GM21825 (cell line): ENCODE measurements at regions not wholly inside any gene's neighbourhood (a gene's known extent, or its start where the extent isn't known, plus 50 kb on each side); places are given as distances from the start of the nearest gene placed in this dataset.

Experiments used
- ATAC-seq: cut with Tn5 transposase; IDR thresholded peaks from one replicate; pipeline ENCODE4 v1.9.1; 2021; ENCODE audit warnings: mild to moderate bottlenecking, moderate library complexity; ENCODE audit not compliant: unreplicated experiment

- ATAC-seq = no peak
Measured at GRCh38 chr11:116104498-116105174, 600.4 kb upstream of the CADM1 start.

DNA sequence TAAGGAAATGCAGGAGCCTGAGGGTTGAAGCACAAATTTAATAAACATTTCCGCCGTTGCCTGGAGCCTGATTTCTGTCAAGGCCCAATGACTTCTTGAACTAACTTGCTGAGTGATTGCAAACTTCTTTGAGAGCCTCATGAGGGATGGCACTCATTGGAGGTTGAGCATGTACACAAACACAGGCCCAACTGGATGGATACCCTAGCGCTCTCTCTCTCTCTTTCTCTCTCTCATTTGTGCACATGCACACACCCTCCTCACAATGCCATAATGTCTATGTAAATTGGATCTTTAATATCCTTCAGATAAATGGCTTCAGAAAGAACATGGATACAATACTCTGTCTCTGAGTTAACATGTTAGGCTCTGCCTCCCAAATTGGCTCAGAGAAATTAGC lies 597.7 kb upstream of the CADM1 start:
- no peak for ATAC-seq

DNA sequence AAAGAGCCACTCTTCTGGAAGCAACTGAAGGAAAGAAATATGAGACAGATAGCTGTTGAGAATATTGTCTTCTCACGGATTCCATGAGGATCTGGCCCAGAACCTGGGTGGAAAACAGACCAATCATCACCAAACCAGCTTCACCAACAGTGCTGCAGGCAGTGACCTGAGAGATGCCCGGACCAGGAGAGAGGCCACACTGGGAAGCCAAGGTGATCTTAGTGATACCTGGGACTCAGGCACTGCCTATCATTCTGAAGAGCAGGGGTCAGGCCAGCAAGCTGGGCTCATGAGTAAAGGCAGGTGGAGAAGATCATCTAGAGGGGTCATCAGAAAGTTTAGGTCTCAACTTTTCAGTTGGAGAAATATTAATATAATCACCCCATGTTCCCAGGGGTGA lies 595.8 kb upstream of the CADM1 start:
- ATAC-seq = no peak

DNA sequence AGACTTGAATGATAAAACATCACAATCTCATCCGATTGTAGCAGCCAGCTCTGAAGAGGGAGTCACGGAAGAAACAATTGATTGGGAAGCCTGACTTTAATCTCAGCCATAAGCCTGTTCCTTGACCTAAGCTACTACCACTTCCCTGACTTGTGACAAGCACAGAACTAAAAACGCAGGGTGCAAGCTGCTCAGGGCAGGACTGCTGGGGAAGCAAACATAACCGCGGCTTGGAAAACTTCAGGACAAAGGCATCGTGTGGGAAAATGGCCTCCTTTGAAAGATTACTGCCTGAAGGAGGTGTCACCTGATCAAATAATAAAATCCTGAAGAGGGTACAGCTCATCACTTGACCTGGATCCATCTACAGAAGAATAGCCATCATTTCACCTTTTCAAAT lies 595.3 kb upstream of the CADM1 start:
- ATAC-seq = no peak

- ATAC-seq = no peak
Measured at GRCh38 chr11:116096272-116096995, 592.2 kb upstream of the CADM1 start.

GRCh38 chr11:116093481-116094270 lies 589.5 kb upstream of the CADM1 start:
- no peak for ATAC-seq

- no peak for ATAC-seq
Measured at GRCh38 chr11:116093065-116093464, 588.9 kb upstream of the CADM1 start.

DNA sequence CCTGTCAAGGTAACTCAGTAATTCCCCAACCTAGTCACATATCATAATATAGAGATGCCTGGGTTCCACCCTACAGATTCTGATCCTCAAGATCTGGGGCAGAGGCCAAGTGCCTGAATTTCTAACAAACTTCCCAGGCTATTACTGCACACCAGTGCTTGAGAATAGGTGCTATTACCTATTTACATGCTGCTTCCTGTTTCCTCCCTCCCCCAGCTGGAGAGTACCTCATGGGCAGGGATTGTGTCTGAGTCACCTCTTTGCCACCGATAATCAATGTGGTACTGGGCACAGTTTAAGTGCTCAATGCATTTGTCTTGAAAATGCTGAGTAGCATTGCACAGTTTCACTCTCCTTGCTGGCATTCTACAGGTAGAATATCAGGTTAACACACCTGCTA lies 582.2 kb upstream of the CADM1 start:
- ATAC-seq = no peak

GRCh38 chr11:116085031-116085635 lies 580.9 kb upstream of the CADM1 start:
- no peak for ATAC-seq

DNA sequence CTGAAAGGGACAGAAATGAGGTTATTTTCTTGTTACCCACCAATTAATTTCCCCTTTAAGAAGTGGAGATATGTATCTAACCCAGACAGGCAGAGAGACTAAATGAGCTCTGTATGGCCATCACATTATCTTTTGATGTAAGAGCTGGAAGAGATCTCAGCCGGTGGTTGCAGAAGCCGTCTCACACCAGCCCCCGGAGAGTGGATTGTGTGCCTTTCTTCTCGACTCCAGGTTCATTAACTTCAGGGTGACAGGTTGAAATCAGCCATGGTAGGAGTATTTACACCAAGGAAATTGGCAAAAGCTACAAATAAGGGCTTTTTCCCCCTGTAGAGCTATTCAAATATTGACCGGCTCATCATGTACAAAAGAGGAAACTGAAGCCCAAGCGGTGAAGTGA lies 580.3 kb upstream of the CADM1 start:
- ATAC-seq = no peak

- no peak for ATAC-seq
Measured at GRCh38 chr11:116082256-116082655, 578.0 kb upstream of the CADM1 start.

DNA sequence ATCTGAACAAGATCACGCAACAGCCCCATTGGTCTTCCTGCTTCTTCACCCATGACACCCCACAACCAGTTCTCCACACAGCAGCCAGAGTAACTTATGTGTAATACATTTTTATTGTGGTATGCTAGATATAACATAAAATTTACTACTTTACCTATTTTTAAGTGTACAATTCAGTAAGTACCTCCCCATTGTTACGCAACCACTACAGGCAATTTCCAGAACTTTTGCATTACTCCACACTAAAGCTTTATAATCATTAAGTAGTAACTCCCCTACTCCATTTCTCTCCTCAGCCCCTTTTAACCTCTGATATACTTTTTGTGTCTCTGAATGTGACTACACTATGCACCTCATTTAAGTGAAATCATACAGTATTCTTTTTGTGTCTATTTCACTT lies 575.4 kb upstream of the CADM1 start:
- no peak for ATAC-seq

GRCh38 chr11:116078101-116078591 lies 573.9 kb upstream of the CADM1 start:
- no peak for ATAC-seq

DNA sequence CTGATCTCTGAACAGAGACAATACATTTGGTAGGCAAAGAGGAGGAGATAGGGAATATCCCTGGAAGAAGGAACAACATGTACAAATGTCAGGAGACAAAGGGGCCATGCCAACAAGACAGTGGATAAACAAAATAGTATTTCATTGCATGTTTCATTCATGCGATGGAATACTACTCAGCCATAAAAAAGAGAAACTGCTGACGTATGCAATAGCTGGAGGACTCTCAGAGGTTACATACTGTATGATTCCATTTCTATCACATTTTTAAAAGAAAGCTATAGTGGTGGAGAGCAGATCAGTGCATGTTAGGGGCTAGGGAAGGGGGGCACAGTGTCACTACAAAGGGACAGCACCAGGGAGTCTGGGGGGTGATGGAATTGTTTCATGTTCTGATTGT lies 572.9 kb upstream of the CADM1 start:
- ATAC-seq = no peak

DNA sequence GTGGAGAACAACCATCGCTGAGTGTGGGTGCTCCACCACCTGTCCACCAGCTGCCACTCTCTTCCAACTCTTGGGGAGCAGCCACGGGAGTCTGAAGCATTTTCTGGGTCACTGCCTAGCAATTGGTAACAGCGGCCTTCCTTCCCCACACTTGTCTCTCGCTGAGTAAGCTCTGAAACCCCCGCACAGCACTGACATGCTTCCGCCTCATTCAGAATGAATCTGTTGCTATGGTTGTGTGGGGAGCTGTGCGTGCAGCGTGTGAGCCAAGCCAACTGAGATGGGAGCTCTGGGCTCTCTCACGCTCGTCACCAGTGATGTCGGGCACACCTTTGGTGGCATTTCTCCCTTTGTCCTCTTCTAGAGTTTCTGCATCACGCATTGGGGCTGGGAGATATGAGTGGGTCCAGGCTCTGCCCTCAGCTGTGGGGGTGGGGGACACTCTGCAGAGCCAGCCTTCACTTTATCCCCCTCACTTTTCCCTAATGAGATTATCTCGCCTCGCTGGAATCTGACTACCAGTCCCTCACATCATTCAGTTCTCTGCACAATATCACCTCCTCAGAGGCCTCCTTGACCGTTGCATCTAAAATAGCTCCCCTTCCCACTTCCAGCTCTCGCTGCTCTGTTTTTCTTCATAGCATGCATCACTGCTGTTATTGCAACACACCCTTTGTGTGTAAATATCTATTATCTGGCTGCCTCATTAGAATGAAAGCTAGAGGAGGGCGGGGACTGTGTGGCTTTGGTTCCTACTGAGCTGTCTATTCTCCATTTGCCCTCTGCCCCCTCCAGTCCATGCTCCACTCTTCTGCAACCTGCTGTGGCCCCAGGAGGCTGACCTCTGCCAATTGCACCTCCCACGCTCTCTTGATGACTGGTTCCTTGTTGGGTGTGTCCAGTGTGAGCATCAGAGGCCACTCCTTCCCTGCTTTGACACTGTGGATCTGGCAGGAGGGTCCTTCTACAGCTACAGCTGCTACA lies 569.9 kb upstream of the CADM1 start:
- ATAC-seq = peak; percentile 70

GRCh38 chr11:116072601-116073410 lies 568.6 kb upstream of the CADM1 start:
- no peak for ATAC-seq

- no peak for ATAC-seq
Measured at GRCh38 chr11:116072133-116072532, 567.9 kb upstream of the CADM1 start.

GRCh38 chr11:116071241-116071640 lies 567.0 kb upstream of the CADM1 start:
- ATAC-seq = no peak

- ATAC-seq = no peak
Measured at GRCh38 chr11:116070520-116070919, 566.3 kb upstream of the CADM1 start.
